B cell (primary cell): ENCODE measurements at regions not wholly inside any gene's neighbourhood (a gene's known extent, or its start where the extent isn't known, plus 50 kb on each side); places are given as distances from the start of the nearest gene placed in this dataset.

Source experiments
- ATAC-seq: fragments of 200-7000 bp; cut with Tn5 transposase; one replicate; pipeline ENCODE4 v1.10.0; 2021; ENCODE audit warnings: low read depth, mild to moderate bottlenecking, moderate number of reproducible peaks, moderate library complexity
- CTCF ChIA-PET: fragments of 350-600 bp; sonication (Branson Sonifier 250); formaldehyde crosslinking; loops from one replicate; lab custom pipeline; 2021; ENCODE audit warnings: antibody characterized with exemption, inconsistent platforms; lab: Charles Lee
- POLR2A ChIA-PET: fragments of 350-600 bp; sonication (Branson Sonifier 250); formaldehyde crosslinking; loops from one replicate; lab custom pipeline; 2021; ENCODE audit warnings: antibody characterized with exemption; lab: Charles Lee
- DNase-seq: peaks from one replicate; pipeline ENCODE4 v3.0.0; 2013
- H2AFZ ChIP-seq: 2 replicates; pipeline ENCODE4 v1.6.1; 2012; ENCODE audit warnings: mild to moderate bottlenecking, low read depth, low read length; ENCODE audit not compliant: insufficient read depth, poor library complexity, severe bottlenecking
- H3K27ac ChIP-seq, 2 donors: 1 replicate in 1 of 2; 2 replicates in 1 of 2; pipeline ENCODE4 v1.5.1; 2012 to 2013; ENCODE audit warnings: low read length in 2 of 2, mild to moderate bottlenecking in 2 of 2, moderate library complexity in 1 of 2
- H3K27me3 ChIP-seq, 4 experiments: fragments of 200-600 bp in 1 of 4; sonication (generic) in 1 of 4; replicated peaks in 1 of 4; 1 replicate in 2 of 4; 2 replicates in 2 of 4; pipeline versions ENCODE4 v1.6.1 to v1.7.0; 2013 to 2016; ENCODE audit warnings: low read length in 3 of 4, mild to moderate bottlenecking in 2 of 4, mixed read lengths in 1 of 4, moderate library complexity in 1 of 4; ENCODE audit not compliant: insufficient read depth in 4 of 4, control insufficient read depth in 3 of 4; ENCODE audit errors: control extremely low read depth in 1 of 4
- H3K36me3 ChIP-seq, 2 experiments: replicated peaks in 1 of 2; 1 replicate in 1 of 2; 2 replicates in 1 of 2; pipeline versions ENCODE4 v1.6.1 to v1.7.1; 2013; ENCODE audit warnings: low read length in 1 of 2; ENCODE audit not compliant: insufficient read depth in 2 of 2, control insufficient read depth in 1 of 2; ENCODE audit errors: control extremely low read depth in 1 of 2, extremely low read depth in 1 of 2
- H3K4me1 ChIP-seq, 2 donors: fragments of 200-600 bp in 1 of 2; sonication (generic) in 1 of 2; 1 replicate in 1 of 2; 2 replicates in 1 of 2; pipeline versions ENCODE4 v1.5.1 to v1.6.1; 2013 to 2017; ENCODE audit warnings: low read length in 2 of 2; ENCODE audit not compliant: control insufficient read depth in 2 of 2, insufficient read depth in 2 of 2
- H3K4me2 ChIP-seq: replicated peaks from 2 replicates; pipeline ENCODE3; 2012; ENCODE audit warnings: mild to moderate bottlenecking, low read depth, low read length; ENCODE audit not compliant: poor library complexity, severe bottlenecking
- H3K4me3 ChIP-seq, 5 experiments: fragments of 200-600 bp in 1 of 5; sonication (generic) in 1 of 5; 1 replicate in 3 of 5; 2 replicates in 2 of 5; pipeline versions ENCODE4 v1.5.1 to v1.7.0; 2011 to 2016; ENCODE audit warnings: low read length in 4 of 5, mild to moderate bottlenecking in 4 of 5, low read depth in 2 of 5, control low read depth in 1 of 5, moderate library complexity in 1 of 5; ENCODE audit not compliant: insufficient read depth in 1 of 5; ENCODE audit errors: control extremely low read depth in 1 of 5, extremely low read depth in 1 of 5
- H3K79me2 ChIP-seq: fragments of 200-600 bp; sonication (generic); one replicate; pipeline ENCODE4 v1.6.0; 2016; ENCODE audit warnings: low read length; ENCODE audit not compliant: control insufficient read depth, insufficient read depth
- H3K9ac ChIP-seq: fragments of 200-600 bp; sonication (generic); 2 replicates; pipeline ENCODE4 v1.6.1; 2017; ENCODE audit warnings: mild to moderate bottlenecking, low read length, moderate library complexity
- H3K9me3 ChIP-seq, 3 donors: one replicate each; pipeline versions ENCODE4 v1.6.1 to v1.7.1; 2013; ENCODE audit warnings: low read length in 2 of 3; ENCODE audit not compliant: control insufficient read depth in 2 of 3, insufficient read depth in 1 of 3; ENCODE audit errors: control extremely low read depth in 1 of 3
- H4K20me1 ChIP-seq: 2 replicates; pipeline ENCODE4 v1.6.0; 2012; ENCODE audit warnings: mild to moderate bottlenecking, low read length; ENCODE audit not compliant: insufficient read depth, control insufficient read depth, poor library complexity, severe bottlenecking
- H3K27ac Mint-ChIP-seq: one replicate; pipeline ENCODE4 v1.8.0; 2021; ENCODE audit warnings: mixed read lengths
- H3K27me3 Mint-ChIP-seq: one replicate; pipeline ENCODE4 v1.8.0; 2021; ENCODE audit warnings: mixed read lengths
- H3K4me1 Mint-ChIP-seq: one replicate; pipeline ENCODE4 v1.8.0; 2021; ENCODE audit warnings: mixed read lengths
- H3K4me3 Mint-ChIP-seq: one replicate; pipeline ENCODE4 v1.8.0; 2021; ENCODE audit warnings: mixed read lengths
- H3K9me3 Mint-ChIP-seq: one replicate; pipeline ENCODE4 v1.8.0; 2022; ENCODE audit warnings: mixed read lengths; ENCODE audit not compliant: insufficient read depth
- CTCF ChIP-seq: fragments of 200-600 bp; IDR thresholded peaks from one replicate; pipeline ENCODE4 v1.8.0; 2022; ENCODE audit warnings: antibody characterized with exemption, mild to moderate bottlenecking
- EZH2 ChIP-seq: IDR thresholded peaks from 2 replicates; pipeline ENCODE4 v1.6.1; 2012; ENCODE audit warnings: borderline replicate concordance, low read depth, mild to moderate bottlenecking, moderate library complexity, low read length; ENCODE audit not compliant: insufficient read depth, poor library complexity, severe bottlenecking
- WGBS: methylation state at CpG from one replicate; pipeline ENCODE4 v1.1.5; 2013; ENCODE audit warnings: missing lambda C conversion rate; ENCODE audit not compliant: insufficient coverage; 5-methylcytosine and 5-hydroxymethylcytosine counted together
- intact Hi-C: fragments of 100-400 bp; cut with micrococcal nuclease; formaldehyde crosslinking; loops from one replicate; pipeline ENCODE4 v1.10.0; 2022

DNA sequence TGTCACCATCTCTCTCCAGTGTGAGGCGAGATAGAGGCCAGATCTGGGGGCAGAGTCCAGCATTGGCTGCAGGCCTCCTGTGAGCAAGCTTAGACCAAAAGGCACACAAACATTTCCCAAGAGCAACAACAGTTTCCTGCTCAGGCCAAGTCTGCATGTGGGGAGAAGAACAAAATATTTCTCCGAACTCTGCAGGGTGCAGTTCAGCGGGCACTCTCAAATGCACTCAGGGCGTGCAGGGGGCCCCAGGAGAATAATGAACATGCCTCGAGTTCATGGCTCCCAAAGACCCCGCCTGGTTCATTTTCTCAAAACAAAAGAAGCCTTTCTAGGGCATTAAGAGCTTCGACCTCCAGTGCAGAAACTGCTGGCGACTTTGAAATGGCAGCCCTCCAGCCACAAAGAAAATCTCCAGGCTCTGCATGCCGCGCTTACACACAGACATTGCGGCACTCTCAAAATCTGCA is 57.8 kb upstream of the HELT start:
- H3K4me2 ChIP-seq: no peak overlapping the region
- TF ChIP-seq CTCF (no peak), EZH2 (no peak)
- H4K20me1 ChIP-seq: no peaks in the 10 kb centered on the region
- ATAC-seq (no peak), DNase-seq (no peak)
- no peaks in the 10 kb centered on the region for H3K4me1 ChIP-seq
- no peak overlapping the region for H3K4me3 Mint-ChIP-seq
- H3K27ac ChIP-seq: no peak overlapping the region
- H3K9ac ChIP-seq: no peak overlapping the region
- H2AFZ ChIP-seq: no peak overlapping the region
- CTCF ChIA-PET: no interaction called here
- H3K27me3 Mint-ChIP-seq: no peaks in the 10 kb centered on the region
- WGBS: 84% methylated on average over 10 of the region's 11 CpGs
- H3K36me3 ChIP-seq: no peaks in the 10 kb centered on the region
- H3K4me3 ChIP-seq: no peak overlapping the region
- no peaks in the 10 kb centered on the region for H3K79me2 ChIP-seq
- POLR2A ChIA-PET: no interaction called here
- intact Hi-C loops: no loop called here
- no peaks in the 10 kb centered on the region for H3K27me3 ChIP-seq
- peaks cover 4% of the 10 kb centered on the region for H3K9me3 Mint-ChIP-seq
- H3K27ac Mint-ChIP-seq: no peak overlapping the region
- H3K4me1 Mint-ChIP-seq: peaks cover 2% of the 10 kb centered on the region
- H3K9me3 ChIP-seq: peaks cover 0 to 11% (median 0%) of the 10 kb centered on the region in 3 donors

GRCh38 chr4:184961660-184962059 is 56.6 kb upstream of the HELT start:
- Histone ChIP-seq H4K20me1 (no peaks in the 10 kb centered on the region), H3K27ac (no peak overlapping the region), H3K4me3 (no peak overlapping the region), H2AFZ (no peak overlapping the region), H3K9me3 (peaks cover 0 to 20% (median 0%) of the 10 kb centered on the region in 3 donors), H3K9ac (no peak overlapping the region), H3K4me2 (no peak overlapping the region), H3K79me2 (no peaks in the 10 kb centered on the region), H3K4me1 (no peaks in the 10 kb centered on the region), H3K27me3 (no peaks in the 10 kb centered on the region), H3K36me3 (no peaks in the 10 kb centered on the region)
- Mint-ChIP-seq H3K27ac (no peak overlapping the region), H3K4me3 (no peak overlapping the region), H3K4me1 (peaks cover 2% of the 10 kb centered on the region), H3K9me3 (peaks cover 4% of the 10 kb centered on the region), H3K27me3 (no peaks in the 10 kb centered on the region)
- 78% methylated on average over 8 of the region's 8 CpGs for WGBS
- no peak for ATAC-seq
- CTCF ChIA-PET: no interaction called here
- POLR2A ChIA-PET: no interaction called here
- no peak for TF ChIP-seq CTCF
- no peak for DNase-seq
- intact Hi-C loops: no loop called here
